HUES6 (cell line): ENCODE measurements at regions not wholly inside any gene's neighbourhood (a gene's known extent, or its start where the extent isn't known, plus 50 kb on each side); places are given as distances from the start of the nearest gene placed in this dataset.

ENCODE experiments used
- H3K27ac ChIP-seq: 2 replicates; pipeline ENCODE4 v1.7.0; 2013; ENCODE audit warnings: low read depth, mild to moderate bottlenecking, low read length, inconsistent platforms
- H3K27me3 ChIP-seq: 2 replicates; pipeline ENCODE4 v1.6.1; 2013; ENCODE audit warnings: low read length; ENCODE audit not compliant: control insufficient read depth, insufficient read depth
- H3K36me3 ChIP-seq: 2 replicates; pipeline ENCODE4 v1.6.1; 2013; ENCODE audit warnings: low read length; ENCODE audit not compliant: control insufficient read depth, insufficient read depth
- H3K4me1 ChIP-seq: 2 replicates; pipeline ENCODE4 v1.6.1; 2013; ENCODE audit warnings: low read length; ENCODE audit not compliant: control insufficient read depth, insufficient read depth
- H3K4me3 ChIP-seq: 2 replicates; pipeline ENCODE4 v1.5.1; 2013; ENCODE audit warnings: low read depth, low read length
- H3K9ac ChIP-seq: one replicate; pipeline ENCODE4 v1.6.1; 2013; ENCODE audit warnings: mild to moderate bottlenecking, low read length
- H3K9me3 ChIP-seq: 2 replicates; pipeline ENCODE4 v1.6.1; 2013; ENCODE audit warnings: low read depth, low read length; ENCODE audit not compliant: control insufficient read depth, insufficient read depth

DNA sequence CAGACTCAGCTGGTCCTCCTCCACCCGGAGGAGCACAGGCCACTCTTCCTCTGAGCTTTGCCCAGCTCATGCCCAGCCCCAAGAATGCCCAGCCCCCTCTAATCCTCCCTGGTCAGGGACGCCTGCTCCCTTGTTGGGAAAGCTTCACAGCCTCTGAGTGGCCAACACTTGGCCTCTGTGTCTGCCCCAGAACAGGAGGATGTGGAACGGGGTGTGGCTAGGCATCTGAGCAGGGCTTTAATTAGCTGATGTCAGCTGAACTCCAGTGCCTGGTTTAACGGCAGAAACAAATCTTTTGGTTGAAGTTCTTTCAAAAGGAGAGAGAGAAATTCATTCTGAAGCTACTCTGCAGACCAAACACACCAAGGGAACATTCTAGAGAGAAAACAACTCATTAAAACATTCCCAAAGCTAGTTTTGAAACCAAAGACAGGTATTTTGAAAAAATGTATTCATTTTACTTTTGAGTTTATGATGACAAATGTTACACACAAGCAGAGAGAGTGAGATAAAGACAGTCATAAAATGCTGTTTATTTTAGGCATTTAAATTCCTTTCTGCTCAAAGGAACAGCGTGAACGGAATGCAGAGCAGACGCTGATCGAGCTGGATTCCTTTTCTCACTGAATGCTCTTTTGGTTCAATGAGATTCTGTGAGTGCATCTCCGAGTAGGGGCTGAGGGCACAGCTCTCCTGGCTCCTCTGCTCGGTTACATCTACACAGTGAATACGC is 63.8 kb downstream of the RTP5 start:
- no peak overlapping the region for H3K9ac ChIP-seq
- no peaks in the 10 kb centered on the region for H3K4me1 ChIP-seq
- H3K36me3 ChIP-seq: no peaks in the 10 kb centered on the region
- no peaks in the 10 kb centered on the region for H3K27me3 ChIP-seq
- H3K9me3 ChIP-seq: peaks cover 6% of the 10 kb centered on the region
- H3K4me3 ChIP-seq: no peak overlapping the region
- H3K27ac ChIP-seq: no peak overlapping the region

DNA sequence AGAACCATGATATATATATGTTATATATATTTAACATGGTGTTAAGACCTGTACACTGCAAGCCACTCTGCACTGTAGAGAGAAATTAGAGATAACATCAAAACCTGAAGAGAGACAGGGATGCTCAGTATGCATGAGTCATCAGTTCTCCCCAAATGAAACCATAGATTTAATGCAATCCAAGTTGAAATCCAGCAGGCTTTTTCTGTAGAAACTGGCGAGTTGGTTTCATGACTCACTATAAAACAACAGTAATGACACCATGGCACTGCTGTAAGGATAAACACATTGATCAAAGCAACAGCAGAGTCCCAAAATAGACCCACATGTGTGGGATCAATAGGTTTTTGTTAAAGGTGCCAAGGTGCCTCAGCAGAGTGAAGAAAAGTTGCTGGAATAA is 65.8 kb downstream of the RTP5 start:
- Histone ChIP-seq H3K27ac (no peak overlapping the region), H3K9ac (no peak overlapping the region), H3K27me3 (no peaks in the 10 kb centered on the region), H3K36me3 (no peaks in the 10 kb centered on the region), H3K4me3 (no peak overlapping the region), H3K9me3 (peaks cover 18% of the 10 kb centered on the region), H3K4me1 (no peaks in the 10 kb centered on the region)

DNA sequence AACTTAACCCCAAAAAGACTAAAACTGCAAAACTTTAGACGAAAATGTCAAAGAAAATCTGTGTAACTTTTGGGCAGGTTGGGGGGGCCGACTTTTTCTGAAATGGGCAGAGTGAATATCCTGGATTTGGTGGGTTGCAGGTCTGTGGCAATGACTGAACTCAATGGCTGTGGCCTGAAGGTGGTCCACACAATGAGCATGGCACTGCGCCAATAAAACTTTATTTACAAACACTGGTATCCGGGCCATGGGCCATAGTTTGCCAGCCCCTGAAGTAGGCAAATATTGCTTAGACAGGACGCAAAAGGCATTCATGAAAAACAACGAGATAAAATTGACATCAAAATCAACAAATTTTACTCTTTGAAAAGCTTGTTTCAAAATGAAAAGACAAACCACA is 66.2 kb downstream of the RTP5 start:
- Histone ChIP-seq H3K9ac (no peak overlapping the region), H3K4me1 (no peaks in the 10 kb centered on the region), H3K9me3 (peaks cover 22% of the 10 kb centered on the region), H3K27me3 (no peaks in the 10 kb centered on the region), H3K27ac (no peak overlapping the region), H3K4me3 (no peak overlapping the region), H3K36me3 (no peaks in the 10 kb centered on the region)

DNA sequence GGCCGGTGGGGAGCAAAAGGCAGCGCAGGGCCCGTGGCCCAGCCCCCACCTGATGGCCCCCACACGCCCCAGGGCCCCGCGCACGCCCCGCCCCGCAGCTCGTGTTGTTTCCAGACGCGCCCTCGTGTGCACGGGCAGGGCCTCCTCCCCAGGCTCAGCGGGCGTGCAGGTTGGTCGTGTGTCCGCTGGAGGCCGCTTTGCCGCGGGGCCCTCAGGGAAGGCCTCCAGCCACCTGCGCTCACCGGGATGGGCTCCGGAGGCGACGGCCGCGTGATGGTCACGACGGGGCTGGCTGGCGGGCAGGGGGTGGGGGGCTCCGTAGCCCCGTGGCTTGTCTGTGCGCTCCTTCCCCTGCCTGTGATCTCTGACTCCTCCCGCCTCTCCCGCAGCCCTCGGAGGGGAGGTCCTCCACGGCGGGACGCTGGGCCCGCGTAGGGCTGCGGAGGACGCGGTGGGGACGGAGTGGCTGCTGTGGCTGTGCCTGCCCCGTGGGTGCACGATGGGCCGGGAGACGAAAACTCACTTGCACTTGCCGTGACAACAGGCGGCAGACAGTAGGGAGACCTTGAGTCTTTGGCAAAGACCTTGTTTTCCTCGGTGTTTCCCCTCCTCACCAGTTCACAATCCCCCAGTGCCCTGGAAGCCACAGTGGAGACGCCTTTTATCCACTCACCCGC is 67.1 kb downstream of the RTP5 start:
- no peak overlapping the region for H3K4me3 ChIP-seq
- H3K27ac ChIP-seq: no peak overlapping the region
- H3K9ac ChIP-seq: no peak overlapping the region
- no peaks in the 10 kb centered on the region for H3K27me3 ChIP-seq
- no peaks in the 10 kb centered on the region for H3K36me3 ChIP-seq
- no peaks in the 10 kb centered on the region for H3K4me1 ChIP-seq
- H3K9me3 ChIP-seq: peaks cover 22% of the 10 kb centered on the region

DNA sequence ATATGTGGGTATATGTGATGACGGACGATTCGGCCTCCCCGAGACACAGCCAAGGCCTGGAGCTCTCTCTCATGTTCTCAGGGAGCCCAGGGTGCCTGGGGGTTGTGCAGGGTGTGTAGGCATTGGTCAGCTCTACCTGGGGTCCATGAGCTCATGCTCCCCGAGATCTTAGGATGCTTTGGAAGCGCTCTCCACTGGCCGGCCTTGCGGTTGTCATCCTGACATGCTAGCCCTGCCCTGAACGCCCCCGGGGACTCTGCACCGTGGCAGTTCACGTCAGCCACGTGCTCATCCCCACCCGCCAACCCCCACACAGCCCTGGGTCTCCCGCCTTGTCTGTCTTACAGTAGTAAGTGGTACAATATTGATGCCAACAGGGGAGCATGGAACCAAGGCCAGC is 67.8 kb downstream of the RTP5 start:
- H3K4me1 ChIP-seq: no peaks in the 10 kb centered on the region
- peaks cover 22% of the 10 kb centered on the region for H3K9me3 ChIP-seq
- H3K9ac ChIP-seq: no peak overlapping the region
- no peak overlapping the region for H3K27ac ChIP-seq
- H3K36me3 ChIP-seq: no peaks in the 10 kb centered on the region
- no peak overlapping the region for H3K4me3 ChIP-seq
- H3K27me3 ChIP-seq: no peaks in the 10 kb centered on the region

DNA sequence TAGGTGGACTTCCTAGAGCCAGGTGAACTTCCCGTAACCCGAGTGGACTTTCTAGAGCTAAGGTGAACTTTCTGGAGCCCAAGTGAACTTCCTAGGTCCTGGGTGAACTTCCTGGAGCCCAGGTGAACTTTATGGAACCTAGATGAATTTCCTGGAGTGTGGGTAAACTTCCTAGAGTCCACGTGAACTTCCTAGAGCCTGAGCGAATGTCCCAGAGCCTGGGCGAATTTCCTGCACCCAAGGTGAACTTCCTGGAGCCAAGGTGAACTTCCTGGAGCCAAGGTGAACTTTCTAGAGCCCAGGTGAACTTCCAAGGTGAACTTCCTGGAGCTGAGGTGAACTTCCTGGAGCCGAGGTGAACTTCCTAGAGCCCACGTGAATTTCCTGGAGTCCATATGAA is 70.0 kb downstream of the RTP5 start:
- no peaks in the 10 kb centered on the region for H3K36me3 ChIP-seq
- no peak overlapping the region for H3K27ac ChIP-seq
- peaks cover 22% of the 10 kb centered on the region for H3K9me3 ChIP-seq
- H3K4me3 ChIP-seq: no peak overlapping the region
- H3K4me1 ChIP-seq: peaks cover 8% of the 10 kb centered on the region; the same call in 1 of the 2 replicates
- H3K9ac ChIP-seq: no peak overlapping the region
- H3K27me3 ChIP-seq: peaks cover under 1% of the 10 kb centered on the region; the same call in 1 of the 2 replicates

DNA sequence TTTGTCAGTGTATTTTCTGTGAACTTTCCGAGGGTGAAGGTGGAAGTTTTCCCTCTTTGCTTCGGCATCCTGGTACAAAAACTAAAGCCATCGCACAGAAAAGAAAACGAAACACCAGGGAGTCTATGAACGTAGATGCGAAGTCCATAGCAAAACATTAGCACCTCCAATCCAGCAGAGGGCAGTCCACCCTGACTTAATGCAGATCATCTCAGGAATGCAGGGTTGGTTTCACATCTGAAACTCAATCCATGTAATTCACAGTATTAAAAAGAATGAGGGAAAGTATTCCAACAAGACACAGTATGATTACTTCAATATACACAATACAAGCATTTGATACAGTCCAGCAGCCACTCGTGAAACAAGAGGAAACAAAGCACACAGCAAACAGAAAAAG is 70.8 kb downstream of the RTP5 start:
- Histone ChIP-seq H3K9ac (no peak overlapping the region), H3K9me3 (peaks cover 21% of the 10 kb centered on the region), H3K4me3 (no peak overlapping the region), H3K4me1 (peaks cover 8% of the 10 kb centered on the region; the same call in 1 of the 2 replicates), H3K27ac (no peak overlapping the region), H3K36me3 (no peaks in the 10 kb centered on the region), H3K27me3 (peaks cover 7% of the 10 kb centered on the region)

DNA sequence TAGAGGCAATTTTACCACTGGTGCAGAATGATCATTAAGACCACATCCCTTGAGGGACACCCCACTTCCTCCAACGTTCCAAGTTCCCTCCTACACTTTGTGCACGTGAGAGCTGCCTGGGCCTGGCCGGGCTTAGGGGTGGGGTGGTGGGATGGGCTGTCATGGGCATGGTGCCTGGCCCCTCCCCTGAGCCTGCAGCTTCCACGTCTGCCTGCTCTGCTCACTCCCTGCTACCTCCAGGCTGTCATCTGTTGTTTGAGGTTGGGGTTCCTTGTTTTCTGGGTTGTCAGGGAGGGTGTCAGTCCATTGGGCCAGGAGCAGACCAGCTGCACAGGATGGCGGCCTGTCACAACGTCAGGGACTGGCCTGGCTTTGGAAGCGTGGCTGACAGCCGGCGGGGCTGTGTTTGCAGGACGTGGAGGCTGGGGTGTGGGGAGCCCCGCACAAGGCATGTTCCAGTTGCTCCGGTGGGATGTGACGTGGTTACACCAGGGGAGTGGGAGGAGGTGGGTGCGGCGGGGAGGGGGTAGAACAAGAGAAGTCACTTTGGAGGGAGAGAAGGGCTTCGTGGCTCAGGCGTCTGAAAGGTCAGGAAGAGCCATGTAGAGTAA is 72.3 kb downstream of the RTP5 start:
- H3K4me3 ChIP-seq: no peak overlapping the region
- H3K27me3 ChIP-seq: peaks cover 21% of the 10 kb centered on the region
- H3K9me3 ChIP-seq: peaks cover 16% of the 10 kb centered on the region
- no peak overlapping the region for H3K9ac ChIP-seq
- peaks cover 12% of the 10 kb centered on the region for H3K4me1 ChIP-seq
- no peaks in the 10 kb centered on the region for H3K36me3 ChIP-seq
- H3K27ac ChIP-seq: no peak overlapping the region

DNA sequence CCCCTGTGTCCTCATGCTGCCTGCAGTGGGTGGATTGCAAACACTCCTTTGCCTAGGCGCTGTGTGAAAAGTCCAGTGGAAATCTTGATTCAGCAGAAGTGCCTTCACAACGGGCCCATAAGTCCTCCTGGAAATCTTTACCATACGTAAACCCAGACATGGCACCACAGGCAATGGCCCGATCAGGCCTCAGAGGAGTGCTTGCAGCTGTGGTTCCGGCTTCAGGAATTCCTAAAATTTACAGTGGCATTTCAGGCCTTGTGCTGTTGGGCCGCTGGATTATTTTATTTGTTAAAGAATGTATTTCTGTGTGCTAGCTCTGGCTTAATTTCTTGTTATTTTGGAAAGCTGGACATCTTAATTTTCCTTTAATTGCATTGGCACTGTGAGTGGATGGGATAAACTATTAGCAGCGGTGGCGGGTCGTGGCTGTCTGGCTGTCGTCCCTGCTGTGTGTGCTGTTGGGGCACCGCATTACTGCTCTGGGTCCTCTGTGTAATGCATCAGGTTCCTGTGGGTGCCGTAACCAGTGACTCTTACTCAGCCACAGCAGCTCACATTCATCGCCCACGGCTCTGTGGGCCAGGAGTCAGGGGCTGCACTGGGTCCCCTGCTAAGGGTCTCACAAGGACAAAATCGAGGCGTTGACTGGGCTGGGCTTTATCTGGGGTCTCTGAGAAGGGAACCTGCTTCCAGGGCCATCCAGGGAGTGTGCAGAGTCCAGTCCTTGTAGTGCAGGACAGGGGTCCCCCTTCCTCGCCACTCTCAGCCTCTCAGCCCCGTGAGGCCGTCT is 73.1 kb downstream of the RTP5 start:
- Histone ChIP-seq H3K36me3 (no peaks in the 10 kb centered on the region), H3K4me1 (peaks cover 12% of the 10 kb centered on the region), H3K9me3 (peaks cover 16% of the 10 kb centered on the region), H3K4me3 (no peak overlapping the region), H3K9ac (no peak overlapping the region), H3K27ac (no peak overlapping the region), H3K27me3 (peaks cover 30% of the 10 kb centered on the region)

DNA sequence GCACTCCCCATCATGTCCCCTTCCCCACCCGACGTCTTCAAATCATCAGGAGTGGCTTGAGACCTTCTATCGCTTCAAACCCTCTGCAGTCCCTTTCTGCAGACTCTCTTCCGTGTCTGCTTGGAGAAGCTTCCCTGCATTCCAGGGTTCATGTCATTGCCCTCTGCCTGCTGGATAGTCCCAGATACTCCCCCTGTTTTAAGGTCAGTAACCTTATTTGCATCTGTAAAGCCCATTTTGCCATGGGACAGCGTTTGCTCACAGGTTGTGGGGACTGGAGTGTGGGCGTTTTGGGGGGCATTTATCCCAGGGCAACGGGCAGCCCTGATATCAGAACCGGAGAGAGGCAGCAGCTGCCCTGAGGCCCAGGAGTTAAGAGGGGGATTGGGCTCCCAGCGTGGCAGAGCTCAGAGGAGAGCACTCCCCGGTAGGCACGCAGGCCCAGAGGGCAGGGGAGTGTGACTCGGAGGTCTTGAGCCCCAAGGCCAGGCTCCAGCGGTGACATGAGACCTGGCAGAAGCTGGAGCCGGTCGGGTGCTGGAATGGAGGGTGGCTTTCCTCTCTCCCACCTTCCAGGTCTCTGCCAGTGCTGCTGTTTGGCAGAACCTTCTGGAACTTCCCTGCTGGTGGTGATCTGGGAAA is 73.8 kb downstream of the RTP5 start:
- Histone ChIP-seq H3K27me3 (peaks cover 37% of the 10 kb centered on the region), H3K4me3 (no peak overlapping the region), H3K9me3 (peaks cover 16% of the 10 kb centered on the region), H3K4me1 (peaks cover 12% of the 10 kb centered on the region), H3K9ac (no peak overlapping the region), H3K36me3 (no peaks in the 10 kb centered on the region), H3K27ac (no peak overlapping the region)
